SK-N-SH treated with all-trans-retinoic acid at 6 μM for 48 hours (cell line): ENCODE measurements at regions not wholly inside any gene's neighbourhood (a gene's known extent, or its start where the extent isn't known, plus 50 kb on each side); places are given as distances from the start of the nearest gene placed in this dataset.

Experiments
- ATAC-seq: fragments of 200-7000 bp; cut with Tn5 transposase; 3 replicates; pipeline ENCODE4 v1.9.1; 2020; ENCODE audit warnings: mild to moderate bottlenecking, moderate library complexity
- ARNTL ChIP-seq: fragments of 450-650 bp; formaldehyde crosslinking; IDR thresholded peaks from 2 replicates; pipeline ENCODE4 v1.5.0; 2020; ENCODE audit warnings: low read depth, mild to moderate bottlenecking, moderate library complexity, borderline replicate concordance
- BACH2 ChIP-seq: fragments of 250-450 bp; sonication (Bioruptor Pico); IDR thresholded peaks from 2 replicates; pipeline ENCODE4 v1.9.0; 2021; ENCODE audit warnings: mild to moderate bottlenecking, borderline replicate concordance
- CREB5 ChIP-seq: fragments of 250-450 bp; sonication (Bioruptor Pico); IDR thresholded peaks from 2 replicates; pipeline ENCODE4 v1.5.1; 2020; ENCODE audit warnings: low read depth, mild to moderate bottlenecking, moderate library complexity
- CSDC2 ChIP-seq: fragments of 250-450 bp; sonication (Bioruptor Pico); IDR thresholded peaks from 2 replicates; pipeline ENCODE4 v1.5.0; 2020; ENCODE audit warnings: mild to moderate bottlenecking, moderate library complexity
- CSRNP3 ChIP-seq: fragments of 250-450 bp; sonication (Bioruptor Pico); IDR thresholded peaks from 2 replicates; pipeline ENCODE4 v1.5.1; 2021; ENCODE audit warnings: mild to moderate bottlenecking, moderate library complexity
- ESRRG ChIP-seq: fragments of 250-450 bp; sonication (Bioruptor Pico); IDR thresholded peaks from 2 replicates; pipeline ENCODE4 v1.6.1; 2021; ENCODE audit warnings: mild to moderate bottlenecking
- GLIS3 ChIP-seq: fragments of 250-450 bp; sonication (Bioruptor Pico); IDR thresholded peaks from 2 replicates; pipeline ENCODE4 v1.5.0; 2020; ENCODE audit warnings: mild to moderate bottlenecking, moderate library complexity
- ISL1 ChIP-seq: fragments of 250-450 bp; sonication (Bioruptor Pico); IDR thresholded peaks from 2 replicates; pipeline ENCODE4 v2.1.2; 2022; ENCODE audit warnings: mild to moderate bottlenecking, moderate library complexity
- OSR1 ChIP-seq: fragments of 250-450 bp; sonication (Bioruptor Pico); IDR thresholded peaks from 2 replicates; pipeline ENCODE4 v1.8.0; 2022; ENCODE audit warnings: moderate library complexity, mild to moderate bottlenecking, inconsistent platforms
- PATZ1 ChIP-seq: fragments of 250-450 bp; sonication (Bioruptor Pico); IDR thresholded peaks from 2 replicates; pipeline ENCODE4 v1.8.0; 2020; ENCODE audit warnings: mild to moderate bottlenecking, moderate library complexity, borderline replicate concordance
- POU6F1 ChIP-seq: fragments of 250-450 bp; sonication (Bioruptor Pico); IDR thresholded peaks from 2 replicates; pipeline ENCODE4 v1.8.0; 2021; ENCODE audit warnings: low read depth, mild to moderate bottlenecking, moderate library complexity, borderline replicate concordance
- PPARA ChIP-seq: fragments of 250-450 bp; sonication (Bioruptor Pico); IDR thresholded peaks from 2 replicates; pipeline ENCODE4 v1.5.0; 2020; ENCODE audit warnings: mild to moderate bottlenecking, borderline replicate concordance
- RARB ChIP-seq: fragments of 250-450 bp; sonication (Bioruptor Pico); IDR thresholded peaks from 2 replicates; pipeline ENCODE4 v1.8.0; 2021; ENCODE audit warnings: mild to moderate bottlenecking, moderate library complexity
- SNAI2 ChIP-seq: fragments of 250-450 bp; sonication (Bioruptor Pico); IDR thresholded peaks from 2 replicates; pipeline ENCODE4 v1.5.0; 2020; ENCODE audit warnings: mild to moderate bottlenecking, moderate library complexity
- TCF4 ChIP-seq: fragments of 250-450 bp; sonication (Bioruptor Pico); IDR thresholded peaks from 2 replicates; pipeline ENCODE4 v1.8.0; 2021; ENCODE audit warnings: mild to moderate bottlenecking, moderate library complexity, borderline replicate concordance
- TSHZ2 ChIP-seq: fragments of 250-450 bp; sonication (Bioruptor Pico); IDR thresholded peaks from 2 replicates; pipeline ENCODE4 v1.5.0; 2020; ENCODE audit warnings: mild to moderate bottlenecking, moderate library complexity
- ZC3H10 ChIP-seq: fragments of 250-450 bp; sonication (Bioruptor Pico); IDR thresholded peaks from 2 replicates; pipeline ENCODE4 v1.5.1; 2021; ENCODE audit warnings: mild to moderate bottlenecking, moderate library complexity
- ZFP3 ChIP-seq: fragments of 250-450 bp; sonication (Bioruptor Pico); IDR thresholded peaks from 2 replicates; pipeline ENCODE4 v1.5.0; 2020; ENCODE audit warnings: mild to moderate bottlenecking, moderate library complexity
- ZFP30 ChIP-seq: fragments of 450-650 bp; formaldehyde crosslinking; IDR thresholded peaks from 2 replicates; pipeline ENCODE4 v1.5.0; 2022; ENCODE audit warnings: mild to moderate bottlenecking, moderate library complexity
- ZNF565 ChIP-seq: fragments of 450-650 bp; formaldehyde crosslinking; conservative IDR thresholded peaks from 2 replicates; pipeline ENCODE4 v1.5.0; 2020; ENCODE audit warnings: low read depth, mild to moderate bottlenecking, moderate library complexity
- ZNF70 ChIP-seq: fragments of 450-650 bp; formaldehyde crosslinking; IDR thresholded peaks from 2 replicates; pipeline ENCODE4 v1.5.0; 2020; ENCODE audit warnings: mild to moderate bottlenecking, moderate library complexity
- ZNF8 ChIP-seq: fragments of 450-650 bp; formaldehyde crosslinking; IDR thresholded peaks from 2 replicates; pipeline ENCODE4 v1.5.0; 2020; ENCODE audit warnings: mild to moderate bottlenecking, moderate library complexity

- no peak for TF ChIP-seq POU6F1 (CRISPR knock-in tag)
- no peak for TF ChIP-seq TCF4
- TF ChIP-seq TSHZ2 (CRISPR knock-in tag), result no peak
- TF ChIP-seq ZFP30 (CRISPR knock-in tag), result no peak
- TF ChIP-seq ZC3H10 (CRISPR knock-in tag), result no peak
- TF ChIP-seq PATZ1, result no peak
- no peak for TF ChIP-seq ESRRG (CRISPR knock-in tag)
- no peak for TF ChIP-seq PPARA (CRISPR knock-in tag)
- no peak for TF ChIP-seq SNAI2 (CRISPR knock-in tag)
- no peak for TF ChIP-seq ZNF8 (CRISPR knock-in tag)
- no peak for TF ChIP-seq CSRNP3 (CRISPR knock-in tag)
- ATAC-seq, result no peak
Observed at GRCh38 chr12:89213139-89213538, 139.2 kb downstream of the DUSP6 start.

GRCh38 chr12:89212339-89212771, 139.9 kb downstream of the DUSP6 start:
- no peak for ATAC-seq
- TF ChIP-seq RARB (CRISPR knock-in tag), result no peak
- no peak for TF ChIP-seq BACH2 (CRISPR knock-in tag)
- TF ChIP-seq ZNF70 (CRISPR knock-in tag), result no peak
- no peak for TF ChIP-seq ZNF565 (CRISPR knock-in tag)
- TF ChIP-seq PATZ1, result no peak
- no peak for TF ChIP-seq OSR1 (CRISPR knock-in tag)
- no peak for TF ChIP-seq ZNF8 (CRISPR knock-in tag)

GRCh38 chr12:89211456-89211855, 140.8 kb downstream of the DUSP6 start:
- TF ChIP-seq ESRRG (CRISPR knock-in tag) (no peak), CSRNP3 (CRISPR knock-in tag) (no peak), ZC3H10 (CRISPR knock-in tag) (no peak), SNAI2 (CRISPR knock-in tag) (no peak), CSDC2 (CRISPR knock-in tag) (no peak), ZNF565 (CRISPR knock-in tag) (no peak), RARB (CRISPR knock-in tag) (no peak), CREB5 (no peak), POU6F1 (CRISPR knock-in tag) (no peak), ZNF8 (CRISPR knock-in tag) (no peak), ISL1 (CRISPR knock-in tag) (no peak), OSR1 (CRISPR knock-in tag) (no peak), ZFP30 (CRISPR knock-in tag) (no peak), GLIS3 (no peak), ZFP3 (CRISPR knock-in tag) (no peak), ARNTL (CRISPR knock-in tag) (no peak)
- peak; percentile 31; the same call in 1 of the 3 replicates for ATAC-seq
